ENCODE measurements at regions not wholly inside any gene's neighbourhood (a gene's known extent, or its start where the extent isn't known, plus 50 kb on each side); places are given as distances from the start of the nearest gene placed in this dataset.
"Not testable (repeated sequence)": the region's sequence is repeated elsewhere in the genome, so short reads cannot be mapped to it uniquely, and the experiment has no call there.

DNA sequence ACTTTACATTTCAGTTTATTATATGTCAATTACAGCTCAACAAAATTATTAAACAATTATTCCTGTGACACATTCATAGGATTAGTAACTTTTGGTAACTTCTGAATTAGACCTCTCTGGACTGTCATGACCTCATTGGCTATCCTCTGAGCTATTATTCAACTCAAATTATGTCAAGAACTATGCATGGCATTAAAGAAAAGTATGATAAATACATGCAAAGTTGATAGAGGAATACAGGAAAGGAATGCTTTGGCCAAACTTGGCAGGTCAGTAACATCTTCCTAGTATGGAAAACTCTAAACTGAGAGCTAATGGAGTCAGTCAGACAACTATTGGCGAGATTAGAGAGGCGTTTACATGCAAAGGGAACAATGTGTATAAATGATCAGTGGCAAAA is 158.4 kb downstream of the DUSP10 start:
- H3K27me3 ChIP-seq (replicated peaks in 1 of 7), result no peaks in the 10 kb centered on the region
- no peak overlapping the region for H3K27ac ChIP-seq
- no peaks in the 10 kb centered on the region for H3K4me1 ChIP-seq
- no peak overlapping the region for H3K4me3 ChIP-seq
- H3K9me3 ChIP-seq, result peaks cover 0 to 7% (median 6%) of the 10 kb centered on the region in 8 donors
- no peak for DNase-seq
- H3K36me3 ChIP-seq, result no peaks in the 10 kb centered on the region
- TF ChIP-seq, protein P1, sequence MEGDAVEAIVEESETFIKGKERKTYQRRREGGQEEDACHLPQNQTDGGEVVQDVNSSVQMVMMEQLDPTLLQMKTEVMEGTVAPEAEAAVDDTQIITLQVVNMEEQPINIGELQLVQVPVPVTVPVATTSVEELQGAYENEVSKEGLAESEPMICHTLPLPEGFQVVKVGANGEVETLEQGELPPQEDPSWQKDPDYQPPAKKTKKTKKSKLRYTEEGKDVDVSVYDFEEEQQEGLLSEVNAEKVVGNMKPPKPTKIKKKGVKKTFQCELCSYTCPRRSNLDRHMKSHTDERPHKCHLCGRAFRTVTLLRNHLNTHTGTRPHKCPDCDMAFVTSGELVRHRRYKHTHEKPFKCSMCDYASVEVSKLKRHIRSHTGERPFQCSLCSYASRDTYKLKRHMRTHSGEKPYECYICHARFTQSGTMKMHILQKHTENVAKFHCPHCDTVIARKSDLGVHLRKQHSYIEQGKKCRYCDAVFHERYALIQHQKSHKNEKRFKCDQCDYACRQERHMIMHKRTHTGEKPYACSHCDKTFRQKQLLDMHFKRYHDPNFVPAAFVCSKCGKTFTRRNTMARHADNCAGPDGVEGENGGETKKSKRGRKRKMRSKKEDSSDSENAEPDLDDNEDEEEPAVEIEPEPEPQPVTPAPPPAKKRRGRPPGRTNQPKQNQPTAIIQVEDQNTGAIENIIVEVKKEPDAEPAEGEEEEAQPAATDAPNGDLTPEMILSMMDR (IDR thresholded peaks at IDR 0.05 in 8 of 11, conservative IDR thresholded peaks at IDR 0.05 in 3 of 11), result no peak
- no peak for TF ChIP-seq POLR2AphosphoS5 (IDR thresholded peaks at IDR 0.05)
- TF ChIP-seq POLR2A (IDR thresholded peaks at IDR 0.05), result no peak
- WGBS, 5 donors, result 77 to 93% (median 84%) methylated on average over 2 of the region's 2 CpGs
- intact Hi-C loops (cut with DNase I; ENCODE audit: low total_unique reads), result no loop called here

DNA sequence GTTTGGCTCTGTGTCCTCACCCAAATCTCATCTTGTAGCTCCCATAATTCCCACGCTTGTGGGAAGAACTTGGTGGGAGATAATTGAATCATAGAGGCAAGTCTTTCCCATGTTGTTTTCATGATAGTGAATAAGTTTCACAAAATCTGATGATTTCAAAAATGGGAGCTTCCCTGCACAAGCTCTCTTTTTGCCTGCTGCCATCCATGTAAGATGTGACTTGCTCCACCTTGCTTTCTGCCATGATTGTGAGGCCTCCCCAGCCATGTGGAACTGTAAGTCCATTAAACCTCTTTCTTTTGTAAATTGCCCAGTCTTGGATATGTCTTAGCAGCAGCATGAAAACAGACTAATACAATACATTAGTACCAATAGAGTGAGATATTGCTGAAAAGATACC is 154.9 kb downstream of the DUSP10 start:
- H3K27me3 ChIP-seq (replicated peaks in 1 of 7); H3K36me3 ChIP-seq; H3K4me3 ChIP-seq; H3K4me1 ChIP-seq; intact Hi-C loops (cut with DNase I; ENCODE audit: low total_unique reads); DNase-seq; H3K27ac ChIP-seq: not testable (repeated sequence)
- 90 to 100% (median 93%) methylated on average over 1 of the region's 1 CpG for WGBS, 5 donors
- H3K9me3 ChIP-seq, result peaks cover 0 to 13% (median 6%) of the 10 kb centered on the region in 8 donors

DNA sequence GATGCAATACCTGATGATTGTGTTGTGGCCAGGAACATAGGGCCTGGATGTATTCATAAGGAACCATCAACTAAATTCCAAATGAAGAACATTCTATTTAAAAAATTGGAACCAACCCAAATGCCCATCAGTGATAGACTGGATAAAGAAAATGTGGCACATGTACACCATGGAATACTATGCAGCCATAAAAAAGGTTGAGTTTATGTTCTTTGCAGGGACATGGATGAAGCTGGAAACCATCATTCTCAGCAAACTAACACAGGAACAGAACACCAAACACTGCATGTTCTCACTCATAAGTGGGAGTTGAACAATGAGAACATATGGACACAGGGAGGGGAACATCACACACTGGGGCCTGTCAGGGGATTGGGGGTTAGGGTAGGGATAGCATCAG is 150.6 kb downstream of the DUSP10 start:
- H3K27me3 ChIP-seq (replicated peaks in 1 of 7); intact Hi-C loops (cut with DNase I; ENCODE audit: low total_unique reads); H3K36me3 ChIP-seq; H3K4me3 ChIP-seq; H3K27ac ChIP-seq; DNase-seq; H3K4me1 ChIP-seq: not testable (repeated sequence)
- peaks cover 0 to 13% (median 6%) of the 10 kb centered on the region in 8 donors for H3K9me3 ChIP-seq

DNA sequence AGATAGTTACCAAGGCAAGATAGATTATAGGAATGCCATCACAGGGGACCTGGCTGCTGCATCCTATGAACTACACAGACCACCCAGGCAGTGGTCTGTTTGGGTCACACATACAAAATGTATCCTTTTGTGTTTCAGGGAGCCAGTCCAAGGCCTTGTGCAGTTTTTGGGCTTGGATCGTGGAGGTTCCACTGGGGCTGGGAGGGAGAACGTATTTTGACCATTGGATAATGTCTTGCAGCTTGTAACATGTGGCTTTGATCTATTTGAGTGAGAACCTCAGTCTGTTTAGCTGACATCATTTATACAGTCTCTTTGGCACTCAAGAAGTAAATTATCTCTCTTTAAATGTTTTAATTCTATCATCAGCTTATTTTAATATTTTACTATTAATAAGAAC is 147.3 kb downstream of the DUSP10 start:
- Histone ChIP-seq H3K4me3 (no peak overlapping the region), H3K4me1 (no peaks in the 10 kb centered on the region), H3K9me3 (peaks cover 0 to 6% (median 0%) of the 10 kb centered on the region in 8 donors), H3K27me3 (replicated peaks in 1 of 7) (no peaks in the 10 kb centered on the region), H3K27ac (no peak overlapping the region), H3K36me3 (no peaks in the 10 kb centered on the region)
- intact Hi-C loops (cut with DNase I; ENCODE audit: low total_unique reads), result no loop called here
- 70 to 84% (median 78%) methylated on average over 2 of the region's 2 CpGs for WGBS, 5 donors
- no peak for DNase-seq
- TF ChIP-seq POLR2AphosphoS5 (IDR thresholded peaks at IDR 0.05) (no peak), POLR2A (IDR thresholded peaks at IDR 0.05) (no peak)
- TF ChIP-seq, protein P1 (IDR thresholded peaks at IDR 0.05 in 8 of 11, conservative IDR thresholded peaks at IDR 0.05 in 3 of 11), result no peak

DNA sequence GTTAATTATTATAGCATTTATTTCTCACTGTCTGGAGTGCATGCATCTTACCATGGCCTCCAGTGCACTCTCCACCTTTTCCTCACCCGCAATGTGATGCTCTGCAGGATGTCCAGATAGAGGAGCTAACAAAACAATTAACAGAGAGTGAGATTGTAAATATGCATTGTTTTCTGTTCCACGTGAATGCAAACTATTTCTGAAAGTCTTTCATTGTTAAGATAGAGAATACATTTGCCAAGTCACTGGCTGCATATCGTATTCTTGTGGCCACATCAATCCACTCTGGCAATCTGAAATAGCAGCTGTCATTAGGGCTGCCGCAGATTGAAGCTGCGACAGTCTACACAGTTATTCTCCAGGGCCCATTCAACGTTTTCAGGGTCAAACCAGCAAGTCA is 143.8 kb downstream of the DUSP10 start:
- Histone ChIP-seq H3K4me1 (no peaks in the 10 kb centered on the region), H3K36me3 (no peaks in the 10 kb centered on the region), H3K4me3 (no peak overlapping the region), H3K9me3 (no peaks in the 10 kb centered on the region), H3K27ac (no peak overlapping the region), H3K27me3 (replicated peaks in 1 of 7) (no peaks in the 10 kb centered on the region)
- no peak for DNase-seq
- TF ChIP-seq POLR2AphosphoS5 (IDR thresholded peaks at IDR 0.05) (no peak), POLR2A (IDR thresholded peaks at IDR 0.05) (no peak)
- intact Hi-C loops (cut with DNase I; ENCODE audit: low total_unique reads), result no loop called here
- 83 to 87% (median 84%) methylated on average over 6 of the region's 6 CpGs for WGBS, 5 donors

DNA sequence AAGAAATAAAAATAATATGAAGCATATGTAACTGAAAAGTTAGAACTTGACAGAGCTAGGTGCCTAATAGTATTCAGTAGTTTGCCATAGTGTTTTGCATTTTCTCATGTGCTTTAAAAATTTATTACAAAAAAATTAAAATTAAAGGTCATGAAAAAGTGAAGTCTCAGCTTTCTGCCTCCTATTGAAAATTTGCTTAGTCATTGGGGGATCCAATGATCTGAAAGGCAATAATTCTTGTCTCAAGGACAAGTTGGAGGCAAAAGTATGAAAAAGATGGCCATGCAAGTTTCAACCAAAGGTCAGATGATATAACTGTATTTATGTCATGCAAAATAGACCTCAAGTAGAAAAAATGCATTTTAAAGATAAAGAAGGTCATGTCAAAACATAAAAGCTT is 140.7 kb downstream of the DUSP10 start:
- Histone ChIP-seq H3K9me3 (no peaks in the 10 kb centered on the region), H3K27ac (no peak overlapping the region), H3K4me3 (no peak overlapping the region), H3K27me3 (replicated peaks in 1 of 7) (no peaks in the 10 kb centered on the region), H3K4me1 (no peaks in the 10 kb centered on the region), H3K36me3 (no peaks in the 10 kb centered on the region)
- TF ChIP-seq, protein P1 (IDR thresholded peaks at IDR 0.05 in 8 of 11, conservative IDR thresholded peaks at IDR 0.05 in 3 of 11), result no peak
- TF ChIP-seq POLR2AphosphoS5 (IDR thresholded peaks at IDR 0.05) (no peak), POLR2A (IDR thresholded peaks at IDR 0.05) (no peak)
- intact Hi-C loops (cut with DNase I; ENCODE audit: low total_unique reads), result no loop called here
- no peak for DNase-seq

Data from spleen (tissue), 11 donors.